HG02981 (cell line): ENCODE measurements at regions not wholly inside any gene's neighbourhood (a gene's known extent, or its start where the extent isn't known, plus 50 kb on each side); places are given as distances from the start of the nearest gene placed in this dataset.

Experiments
- ATAC-seq: cut with Tn5 transposase; IDR thresholded peaks from one replicate; pipeline ENCODE4 v1.9.1; 2021; ENCODE audit warnings: mild to moderate bottlenecking, moderate library complexity; ENCODE audit not compliant: unreplicated experiment

GRCh38 chr2:204042401-204042800 is 105.8 kb downstream of the ICOS start:
- ATAC-seq = no peak

DNA sequence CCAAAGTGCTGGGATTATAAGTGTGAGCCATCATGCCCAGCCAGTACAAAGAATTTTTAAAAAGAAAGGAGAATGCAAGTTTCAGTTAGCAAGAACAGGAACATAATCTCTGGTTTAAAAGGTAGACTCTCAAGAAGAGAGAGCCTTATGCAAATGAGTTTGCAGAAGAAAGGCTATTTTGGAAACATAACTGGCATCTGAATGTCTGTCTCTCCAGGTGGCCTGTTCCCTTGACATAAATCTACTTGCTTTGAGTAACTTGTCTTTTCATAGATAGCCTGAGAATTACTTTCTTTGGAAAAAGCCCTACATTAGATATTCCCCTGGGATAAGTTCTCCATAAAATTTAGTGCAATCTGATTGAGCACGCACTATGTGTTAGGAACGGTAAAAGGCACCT is 109.6 kb downstream of the ICOS start:
- peak; percentile 62 for ATAC-seq

- ATAC-seq = peak; percentile 89
Observed at GRCh38 chr2:204049635-204050034, 113.1 kb downstream of the ICOS start.

- no peak for ATAC-seq
Observed at GRCh38 chr2:204050681-204051080, 114.1 kb downstream of the ICOS start.

DNA sequence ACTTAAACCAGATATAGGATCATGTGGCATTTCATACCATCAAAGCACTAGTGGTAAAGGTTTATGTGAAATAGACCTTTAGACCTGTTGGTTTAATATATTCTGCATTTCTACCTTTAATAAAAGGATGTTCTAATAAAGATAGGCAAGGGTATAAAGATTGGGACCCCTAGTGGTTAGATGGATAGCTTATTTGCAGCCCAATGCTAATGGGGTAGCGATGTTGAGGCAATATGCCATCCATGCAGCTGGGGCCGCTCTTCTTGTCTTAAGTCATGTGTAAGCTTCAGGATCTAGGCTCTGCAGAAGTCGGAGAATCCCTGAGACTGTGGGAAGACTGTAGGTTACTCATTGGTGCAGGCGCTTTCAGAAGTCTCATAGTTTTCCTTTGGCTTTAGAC is 114.9 kb downstream of the ICOS start:
- no peak for ATAC-seq

DNA sequence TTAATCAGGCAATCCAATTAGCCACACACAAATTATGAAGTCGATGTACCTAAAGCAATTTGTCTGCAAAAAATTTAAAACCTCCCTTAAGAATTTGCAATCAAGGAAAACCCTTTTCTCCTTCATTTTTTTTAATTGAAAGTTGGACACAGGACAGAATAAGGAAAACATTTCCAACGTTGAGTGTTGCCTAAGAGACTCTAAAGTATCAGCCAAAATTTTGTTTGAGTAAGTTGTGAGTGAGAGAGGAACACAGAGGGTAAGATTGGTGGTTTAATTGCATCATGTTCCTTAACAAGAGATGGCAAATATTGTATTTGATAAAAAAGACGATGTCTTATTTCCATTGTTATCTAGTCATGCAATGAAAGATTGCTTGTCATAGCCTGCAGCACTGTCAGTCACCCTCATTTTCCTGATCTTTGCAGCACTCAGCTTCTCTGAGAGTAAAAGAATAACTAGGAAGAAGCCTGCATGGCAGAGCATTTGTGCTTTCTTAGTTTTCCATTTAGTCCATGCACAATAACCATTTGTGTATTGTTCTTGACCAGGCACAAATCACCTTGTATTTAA is 115.5 kb downstream of the ICOS start:
- no peak for ATAC-seq

- no peak for ATAC-seq
Observed at GRCh38 chr2:204059016-204059415, 122.5 kb downstream of the ICOS start.

- ATAC-seq = no peak
Observed at GRCh38 chr2:204060841-204061240, 124.3 kb downstream of the ICOS start.

DNA sequence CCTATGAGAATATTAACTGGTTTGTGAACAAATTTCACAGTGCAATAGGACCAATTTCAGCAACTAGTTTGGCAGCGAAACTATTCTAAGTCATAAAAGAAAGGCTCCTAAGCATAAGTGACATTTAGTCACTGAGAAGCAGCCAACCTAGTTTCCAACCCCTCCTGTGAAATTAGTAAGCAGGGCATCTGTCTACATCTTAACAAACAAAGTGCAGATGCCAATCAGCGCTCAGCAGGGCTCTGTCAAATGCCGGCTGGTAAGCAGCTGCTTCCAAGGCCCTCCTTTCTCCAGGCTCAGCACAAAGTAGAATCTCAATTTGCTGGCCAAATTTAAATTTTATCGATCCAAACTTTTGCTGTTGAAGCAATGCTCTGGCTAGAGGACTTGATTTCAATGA is 124.7 kb downstream of the ICOS start:
- ATAC-seq = no peak

GRCh38 chr2:204064119-204064518 is 127.6 kb downstream of the ICOS start:
- no peak for ATAC-seq

- no peak for ATAC-seq
Observed at GRCh38 chr2:204065566-204065965, 129.0 kb downstream of the ICOS start.

DNA sequence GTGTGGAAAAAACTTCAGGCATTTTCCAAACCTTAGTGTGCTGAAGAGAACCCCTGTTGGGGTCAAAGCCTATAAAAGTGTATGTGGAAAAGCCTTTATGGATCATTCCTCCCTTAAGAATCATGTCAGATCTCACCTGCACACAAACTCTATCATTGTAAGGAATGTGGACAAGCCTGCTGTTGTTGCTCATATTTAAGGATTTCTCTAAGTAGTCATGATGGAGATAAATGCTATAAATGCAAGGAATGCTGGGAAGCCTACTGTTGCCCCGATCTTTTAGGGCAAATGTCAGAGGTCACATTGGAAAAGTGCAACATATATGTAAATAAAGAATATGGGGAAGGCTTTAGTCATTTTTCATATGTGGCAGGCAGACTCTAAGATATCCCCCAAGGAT is 129.5 kb downstream of the ICOS start:
- no peak for ATAC-seq

GRCh38 chr2:204069804-204070203 is 133.2 kb downstream of the ICOS start:
- ATAC-seq = no peak

- no peak for ATAC-seq
Observed at GRCh38 chr2:204072443-204073324, 136.1 kb downstream of the ICOS start.

DNA sequence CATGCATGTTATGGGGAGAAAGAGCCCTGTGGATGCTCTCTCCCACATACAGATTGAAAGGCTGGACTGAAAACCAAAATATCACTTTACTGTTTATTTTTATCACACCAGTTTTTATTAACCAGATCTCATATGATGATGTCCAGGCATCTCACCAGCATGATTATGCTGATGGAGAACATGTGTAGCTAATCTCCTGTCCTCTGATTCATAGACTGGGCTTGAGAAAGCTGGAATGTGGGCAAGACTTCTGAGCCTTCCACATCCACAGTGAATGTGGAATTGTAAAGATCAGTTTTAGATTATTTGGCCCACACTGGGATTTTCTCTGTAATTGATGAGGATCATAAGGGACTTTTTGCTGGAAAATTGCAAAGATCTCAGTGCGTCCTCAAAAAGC is 137.9 kb downstream of the ICOS start:
- ATAC-seq = no peak

- ATAC-seq = no peak
Observed at GRCh38 chr2:204078003-204078698, 141.6 kb downstream of the ICOS start.

DNA sequence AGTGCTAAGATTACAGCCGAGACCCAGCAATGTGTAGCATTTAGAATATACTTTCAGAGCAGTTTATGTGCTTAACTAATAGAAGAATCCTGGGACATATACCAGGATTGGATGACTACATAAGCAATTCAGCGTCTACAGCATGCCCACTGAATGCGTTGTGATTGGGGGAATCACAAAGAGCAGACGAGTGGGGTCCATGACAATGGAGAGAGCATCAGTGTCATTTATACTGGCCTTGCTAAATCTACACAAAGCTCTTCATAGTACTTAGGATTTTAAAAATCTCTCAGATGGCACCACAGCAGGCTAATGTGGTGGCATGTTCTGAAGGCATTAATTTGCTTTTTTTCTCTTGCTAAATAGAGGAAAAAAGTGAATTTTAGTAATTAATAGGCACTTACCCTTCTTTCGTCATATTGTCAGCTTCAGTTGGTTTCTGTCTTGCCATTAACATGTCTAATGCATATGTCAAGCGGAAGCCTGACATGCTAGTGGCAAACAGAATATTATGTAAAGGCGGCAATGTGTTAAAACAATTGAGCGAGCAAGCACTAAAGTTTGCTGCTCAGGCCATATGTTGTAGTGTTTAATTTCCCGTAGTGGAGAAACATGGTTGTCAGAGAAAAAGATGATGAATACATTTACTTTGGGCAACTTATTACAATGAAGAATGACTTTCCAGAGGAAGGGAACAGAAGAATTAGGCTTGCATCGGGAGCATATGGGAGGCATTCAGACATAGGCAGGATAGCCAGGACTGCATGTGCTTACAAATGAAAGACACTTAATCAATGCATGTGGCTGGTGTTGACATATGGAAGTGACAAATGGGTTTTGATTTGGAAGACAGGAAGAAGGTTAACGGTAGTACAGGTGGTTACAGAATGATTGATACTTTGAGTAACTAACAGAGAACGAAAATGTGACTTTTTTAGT is 145.2 kb downstream of the ICOS start:
- ATAC-seq = no peak

DNA sequence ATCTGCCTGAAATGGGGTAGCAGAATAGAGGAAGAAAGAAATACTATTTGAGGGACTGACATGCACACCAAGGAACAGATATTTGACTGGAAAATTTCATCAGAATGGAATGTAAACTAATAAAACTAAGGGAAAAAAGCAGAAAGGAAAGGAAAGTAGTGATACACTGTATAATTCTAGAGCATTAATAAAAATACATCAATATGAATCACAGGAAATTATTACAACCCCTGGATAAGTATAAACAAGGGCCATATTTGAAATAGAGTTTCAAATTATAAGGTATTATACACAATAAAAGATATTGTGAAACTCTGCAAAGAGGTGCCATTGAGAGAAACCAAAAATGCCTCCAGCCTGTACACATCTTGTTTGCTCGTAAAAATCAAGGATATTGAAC is 149.6 kb downstream of the ICOS start:
- no peak for ATAC-seq

DNA sequence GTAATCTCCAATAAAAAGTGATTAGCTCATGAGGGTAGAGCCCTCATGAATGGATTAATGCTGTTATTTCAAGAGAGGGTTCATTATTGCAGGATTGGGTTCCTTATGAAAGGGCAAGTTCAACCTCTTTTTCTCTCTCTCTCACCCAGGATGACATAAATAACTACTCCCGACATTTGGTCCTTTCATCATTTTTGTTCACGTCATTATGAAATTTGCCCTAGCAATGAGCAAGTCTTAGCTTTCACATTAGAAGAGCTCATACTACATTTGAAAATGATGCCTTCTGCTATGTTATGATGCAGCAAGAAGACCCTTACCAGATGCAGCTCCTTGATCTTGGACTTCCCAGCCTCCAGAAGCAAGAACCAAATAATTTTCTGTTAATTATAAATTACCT is 152.5 kb downstream of the ICOS start:
- no peak for ATAC-seq

GRCh38 chr2:204089574-204089973 is 153.0 kb downstream of the ICOS start:
- no peak for ATAC-seq

GRCh38 chr2:204090021-204090420 is 153.5 kb downstream of the ICOS start:
- ATAC-seq = no peak
